ENCODE measurements at regions not wholly inside any gene's neighbourhood (a gene's known extent, or its start where the extent isn't known, plus 50 kb on each side); places are given as distances from the start of the nearest gene placed in this dataset.

DNA sequence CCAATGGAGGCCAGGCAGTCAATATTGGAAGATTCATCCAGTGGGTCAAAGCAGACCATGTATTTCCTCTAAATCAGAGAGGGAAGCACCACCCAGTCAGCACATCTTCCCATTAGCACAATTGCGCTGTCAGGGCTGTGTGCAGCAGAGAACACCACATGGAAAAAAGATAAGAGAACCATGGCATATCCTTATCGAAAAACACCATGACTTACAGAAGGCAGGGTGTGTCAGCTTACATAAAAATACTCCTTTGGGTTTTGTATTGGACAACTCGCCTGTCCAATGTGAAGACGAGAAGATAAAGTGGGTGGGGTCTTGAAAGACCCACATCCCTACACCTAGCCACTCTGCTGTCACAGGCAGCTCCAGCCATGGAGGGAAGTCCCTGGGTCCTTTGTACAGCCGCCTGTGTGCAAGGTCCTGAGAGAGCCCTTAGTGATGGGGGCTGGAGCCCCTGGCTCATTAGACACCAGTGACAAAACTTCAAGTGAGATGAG lies 71.9 kb upstream of the SPATA31E1 start:
- no peak overlapping the region for H3K4me3 ChIP-seq (ENCODE audit: low read depth, low read length)
- H3K27me3 ChIP-seq (ENCODE audit: insufficient read depth, low read depth, severe bottlenecking), result no peaks in the 10 kb centered on the region
- no peak for DNase-seq
- no peak for TF ChIP-seq CTCF (IDR thresholded peaks at IDR 0.05; ENCODE audit: low read depth, low read length)
- no peak overlapping the region for H3K27ac ChIP-seq
- peaks cover 3% of the 10 kb centered on the region for H3K9me3 ChIP-seq (ENCODE audit: severe bottlenecking)
- H3K36me3 ChIP-seq, result no peaks in the 10 kb centered on the region

DNA sequence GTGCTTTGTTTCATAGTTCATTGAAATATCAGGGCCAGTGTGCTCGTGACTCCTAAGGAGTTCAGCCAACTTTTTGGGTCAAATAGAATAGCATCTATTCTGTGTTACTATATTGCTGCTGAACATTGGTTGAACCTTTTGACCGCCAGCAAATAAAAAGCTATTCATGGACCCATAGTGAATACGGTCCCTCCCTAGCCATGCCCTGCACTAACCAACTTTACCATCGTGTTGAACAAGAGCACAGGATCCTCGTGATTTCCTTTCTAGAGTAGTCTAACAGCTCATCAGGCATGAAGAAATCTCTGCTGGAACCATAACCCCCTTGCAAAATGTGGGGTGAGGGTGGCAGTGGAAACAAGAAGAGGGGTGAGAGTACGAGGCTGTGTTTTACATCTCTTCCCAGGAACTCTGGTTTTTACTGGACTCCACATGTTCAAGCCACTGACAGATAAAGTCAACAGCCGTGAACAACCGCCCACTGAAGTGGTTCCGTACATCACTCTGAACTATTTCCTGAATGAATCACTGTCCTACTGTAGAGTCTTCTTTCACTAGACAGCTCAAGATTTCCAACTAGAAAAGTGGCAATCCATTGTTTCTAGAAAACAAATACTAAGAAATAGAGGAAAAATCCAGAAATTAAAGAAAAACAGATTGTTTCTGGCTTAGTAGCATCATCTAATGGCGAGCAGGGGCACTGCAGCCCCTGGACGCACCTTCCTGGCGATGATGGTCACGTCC lies 70.1 kb upstream of the SPATA31E1 start:
- DNase-seq, result peak; percentile 15
- Histone ChIP-seq H3K36me3 (no peaks in the 10 kb centered on the region), H3K27ac (no peak overlapping the region), H3K9me3 (ENCODE audit: severe bottlenecking) (peaks cover 3% of the 10 kb centered on the region), H3K27me3 (ENCODE audit: insufficient read depth, low read depth, severe bottlenecking) (no peaks in the 10 kb centered on the region), H3K4me3 (ENCODE audit: low read depth, low read length) (no peak overlapping the region)
- TF ChIP-seq CTCF (IDR thresholded peaks at IDR 0.05; ENCODE audit: low read depth, low read length), result peak; percentile 93

- no peaks in the 10 kb centered on the region for H3K36me3 ChIP-seq
- no peak overlapping the region for H3K4me3 ChIP-seq (ENCODE audit: low read depth, low read length)
- H3K9me3 ChIP-seq (ENCODE audit: severe bottlenecking), result peaks cover 1% of the 10 kb centered on the region
- DNase-seq, result no peak
- no peaks in the 10 kb centered on the region for H3K27me3 ChIP-seq (ENCODE audit: insufficient read depth, low read depth, severe bottlenecking)
- no peak overlapping the region for H3K27ac ChIP-seq
- TF ChIP-seq CTCF (IDR thresholded peaks at IDR 0.05; ENCODE audit: low read depth, low read length), result no peak
Measured at GRCh38 chr9:87813119-87813463, 69.6 kb upstream of the SPATA31E1 start.

DNA sequence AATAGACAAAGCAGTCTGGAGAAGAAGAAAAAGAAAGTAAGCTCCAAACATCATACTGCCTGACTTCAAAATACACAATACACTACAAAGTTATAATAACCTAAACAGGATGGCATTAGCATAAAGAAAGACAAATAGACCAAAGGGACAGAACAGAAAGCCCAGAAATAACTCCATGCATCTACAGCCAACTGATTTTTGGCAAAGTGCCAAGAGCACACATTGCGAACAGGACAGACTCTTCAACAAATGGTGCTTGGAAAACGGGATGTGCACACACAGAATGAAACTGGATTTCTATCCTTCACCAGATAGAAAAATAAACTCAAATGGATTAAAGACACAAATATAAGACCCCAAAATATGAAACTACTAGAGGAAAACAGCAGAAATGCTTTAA lies 66.6 kb upstream of the SPATA31E1 start:
- no peak for DNase-seq
- Histone ChIP-seq H3K27me3 (ENCODE audit: insufficient read depth, low read depth, severe bottlenecking) (no peaks in the 10 kb centered on the region), H3K9me3 (ENCODE audit: severe bottlenecking) (no peaks in the 10 kb centered on the region), H3K27ac (no peak overlapping the region), H3K4me3 (ENCODE audit: low read depth, low read length) (no peak overlapping the region), H3K36me3 (no peaks in the 10 kb centered on the region)
- TF ChIP-seq CTCF (IDR thresholded peaks at IDR 0.05; ENCODE audit: low read depth, low read length), result no peak

DNA sequence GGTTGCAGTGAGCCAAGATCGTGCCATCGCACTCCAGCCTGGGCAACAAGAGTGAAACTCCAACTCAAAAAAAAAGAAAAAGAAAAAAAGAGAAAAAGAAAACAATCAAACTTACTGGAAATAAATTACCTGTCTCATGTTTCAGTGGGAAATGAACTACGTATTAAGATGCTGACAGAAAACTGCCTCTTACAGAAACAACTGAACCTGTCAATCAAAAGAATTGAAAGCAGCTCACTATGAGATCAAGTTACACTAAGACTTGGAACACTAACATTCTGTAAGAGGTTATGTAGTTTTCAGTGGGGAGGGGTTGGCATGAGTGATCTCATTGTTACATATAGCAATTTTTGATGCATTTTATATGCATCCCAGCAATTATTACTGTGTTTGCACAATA lies 64.4 kb upstream of the SPATA31E1 start:
- H3K36me3 ChIP-seq, result no peaks in the 10 kb centered on the region
- no peaks in the 10 kb centered on the region for H3K9me3 ChIP-seq (ENCODE audit: severe bottlenecking)
- no peak overlapping the region for H3K4me3 ChIP-seq (ENCODE audit: low read depth, low read length)
- H3K27ac ChIP-seq, result no peak overlapping the region
- H3K27me3 ChIP-seq (ENCODE audit: insufficient read depth, low read depth, severe bottlenecking), result no peaks in the 10 kb centered on the region
- TF ChIP-seq CTCF (IDR thresholded peaks at IDR 0.05; ENCODE audit: low read depth, low read length), result no peak
- no peak for DNase-seq
